SK-MEL-5 (cell line): ENCODE measurements at regions not wholly inside any gene's neighbourhood (a gene's known extent, or its start where the extent isn't known, plus 50 kb on each side); places are given as distances from the start of the nearest gene placed in this dataset.

ENCODE experiments used
- DNase-seq: peaks from one replicate; pipeline ENCODE4 v3.0.0-alpha.2; 2016; ENCODE audit warnings: low read depth, low spot score
- in situ Hi-C: cut with HindIII; loops from 2 replicates; pipeline ENCODE4 v1.10.0; 2016; ENCODE audit warnings: low sequenced_read_pairs, high pct_unique_total_duplicates, low pct_unique_long_range_greater_than_20kb

DNA sequence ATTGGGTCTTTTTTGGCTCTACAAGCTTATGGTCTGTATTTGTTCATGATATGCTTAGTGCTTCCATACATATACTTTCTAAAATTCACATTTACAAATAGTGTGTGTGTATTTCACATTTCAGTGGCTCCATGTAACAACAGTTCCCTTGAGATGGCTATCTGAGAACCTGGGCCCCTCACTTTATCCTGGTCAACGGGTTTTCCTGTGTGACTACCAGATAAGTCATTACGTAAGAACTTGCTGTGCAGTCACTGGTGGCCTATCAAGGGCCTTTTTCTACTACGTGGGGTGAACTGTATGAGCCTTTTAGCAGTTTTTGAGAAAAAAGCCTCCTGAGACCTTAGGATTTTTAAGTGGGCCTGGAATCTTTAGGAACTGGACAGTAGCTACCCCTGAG lies 454.1 kb downstream of the PCNX1 start:
- DNase-seq: no peak
- in situ Hi-C loops: no loop called here

DNA sequence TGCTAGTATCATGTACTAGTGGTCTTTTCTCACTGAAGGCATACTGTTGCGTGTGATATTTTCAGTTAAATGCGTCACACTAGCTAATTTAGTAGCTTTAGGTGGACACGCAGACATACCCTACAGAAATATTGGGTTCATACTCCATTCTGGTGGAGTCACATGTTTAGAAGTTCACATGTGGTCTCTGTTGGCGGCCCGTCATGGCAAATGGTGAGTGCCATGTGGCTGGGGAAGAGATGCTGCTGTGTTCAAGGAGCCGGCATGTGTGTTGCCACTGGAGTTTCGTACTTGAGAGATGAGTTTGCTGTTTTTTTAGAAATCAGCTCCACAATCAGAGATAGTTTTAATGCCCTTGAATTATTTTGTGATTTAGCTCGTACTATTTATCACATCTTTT lies 454.6 kb downstream of the PCNX1 start:
- DNase-seq: no peak
- in situ Hi-C loops: no loop called here

DNA sequence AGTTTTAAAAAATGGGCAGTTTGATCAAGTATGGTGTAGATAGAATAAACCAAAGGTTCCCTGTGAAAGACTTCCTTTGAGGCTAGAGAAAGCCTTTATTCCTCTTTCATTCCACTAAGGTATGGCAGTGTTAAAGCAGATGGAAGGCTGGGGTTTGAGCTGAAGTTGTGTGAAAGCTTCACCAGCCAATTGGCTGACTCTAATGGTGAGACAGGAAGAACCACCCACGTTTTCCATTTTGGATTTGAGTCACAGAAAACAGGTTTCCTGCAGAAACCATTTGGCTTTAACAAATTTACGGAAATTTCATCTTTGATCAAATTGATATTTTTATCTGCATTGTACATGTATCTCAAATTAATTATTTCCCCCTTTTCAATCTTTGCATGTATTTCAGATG lies 455.0 kb downstream of the PCNX1 start:
- DNase-seq: no peak
- in situ Hi-C loops: no loop called here

DNA sequence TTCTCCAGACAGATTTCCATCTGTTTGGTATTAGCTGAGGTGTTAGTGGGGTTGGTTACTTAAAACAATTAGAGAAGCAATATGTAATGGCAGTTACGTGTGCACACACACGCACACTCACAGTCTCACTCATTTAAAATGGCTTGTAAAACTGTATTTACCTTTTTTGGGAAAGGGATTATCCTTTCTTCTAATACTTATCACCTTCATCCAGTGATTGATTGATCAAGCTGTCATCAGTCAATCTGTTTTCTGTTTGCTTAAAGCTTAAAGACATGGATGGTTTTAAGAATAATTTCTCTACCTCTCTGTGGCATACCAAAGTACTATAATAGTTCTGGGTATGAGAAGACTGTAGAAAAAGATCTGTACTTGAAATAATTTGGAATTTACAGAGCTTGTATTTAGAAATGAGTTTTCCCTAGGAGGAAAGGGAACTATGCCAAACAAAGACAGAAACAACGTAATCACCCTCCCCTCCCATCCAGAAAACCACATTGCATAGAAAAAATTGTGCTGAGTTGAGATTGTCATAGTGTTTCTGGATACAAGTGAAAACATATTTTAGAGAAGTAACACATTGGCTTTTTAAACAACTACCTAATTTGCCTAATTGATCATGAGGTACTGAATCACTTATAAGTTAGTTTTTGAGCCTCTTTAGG lies 455.8 kb downstream of the PCNX1 start:
- DNase-seq: no peak
- in situ Hi-C loops: no loop called here

DNA sequence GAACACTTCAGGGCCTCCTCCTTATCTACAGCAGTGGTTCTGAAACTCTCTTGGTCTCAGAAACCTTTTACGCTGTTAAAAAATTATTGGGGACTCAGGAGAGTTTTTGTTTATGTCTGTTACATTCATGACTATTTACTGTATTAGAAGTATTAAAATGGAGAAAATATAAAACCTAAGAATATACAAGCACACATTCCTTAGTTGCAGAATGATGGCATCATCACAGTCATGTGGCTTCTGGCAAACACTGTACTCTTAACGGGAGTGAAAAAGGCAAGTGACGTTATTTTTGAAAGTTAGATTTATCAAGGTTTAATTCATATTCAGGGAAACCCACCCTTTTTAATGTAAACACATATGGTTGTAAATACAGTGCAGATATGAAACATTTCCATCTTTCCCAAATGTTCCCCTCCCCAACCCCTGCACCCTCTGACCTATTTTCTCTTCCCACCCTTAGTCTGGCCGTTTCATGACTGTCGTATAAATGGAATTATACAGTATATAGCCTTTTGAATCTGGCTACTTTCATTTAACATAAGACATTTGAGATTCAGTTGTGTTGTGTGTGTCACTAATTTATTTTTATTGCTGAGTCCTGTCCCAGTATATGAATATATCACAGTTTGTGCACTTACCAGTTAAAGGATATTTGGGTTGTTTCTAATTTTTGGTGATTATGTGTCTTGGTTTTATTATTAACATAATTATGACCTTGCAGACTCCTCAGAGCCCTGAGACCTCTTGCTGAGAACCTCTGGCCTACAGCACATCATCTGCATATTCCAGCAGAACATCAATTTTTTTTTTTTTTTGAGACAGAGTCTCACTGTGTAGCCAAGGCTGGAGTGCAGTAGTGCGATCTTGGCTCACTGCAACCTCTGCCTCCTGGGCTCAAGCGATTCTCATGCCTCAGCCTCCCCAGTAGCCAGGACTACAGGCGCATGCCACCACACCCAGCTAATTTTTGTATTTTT lies 457.0 kb downstream of the PCNX1 start:
- DNase-seq: no peak
- in situ Hi-C loops: no loop called here

DNA sequence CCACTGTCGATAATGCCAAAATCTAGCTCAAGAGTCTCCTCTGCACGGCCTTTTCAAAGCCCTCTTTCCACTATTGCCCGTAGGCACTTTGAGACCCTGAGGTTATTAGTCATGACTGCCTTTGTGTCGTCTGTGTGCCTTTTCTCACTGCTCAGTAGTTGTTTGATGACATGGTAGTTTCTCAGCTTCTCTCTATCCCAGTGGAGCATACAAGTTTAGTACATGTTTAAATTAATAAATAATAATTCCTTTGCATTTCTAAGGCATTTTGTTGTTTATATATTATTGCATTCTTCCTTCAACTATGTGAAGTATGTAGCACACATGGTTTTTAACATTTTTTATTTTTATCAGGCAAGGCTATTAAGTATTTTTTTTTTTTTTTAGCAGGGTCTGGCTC lies 458.1 kb downstream of the PCNX1 start:
- in situ Hi-C loops: no loop called here
- peak; percentile 7 for DNase-seq

DNA sequence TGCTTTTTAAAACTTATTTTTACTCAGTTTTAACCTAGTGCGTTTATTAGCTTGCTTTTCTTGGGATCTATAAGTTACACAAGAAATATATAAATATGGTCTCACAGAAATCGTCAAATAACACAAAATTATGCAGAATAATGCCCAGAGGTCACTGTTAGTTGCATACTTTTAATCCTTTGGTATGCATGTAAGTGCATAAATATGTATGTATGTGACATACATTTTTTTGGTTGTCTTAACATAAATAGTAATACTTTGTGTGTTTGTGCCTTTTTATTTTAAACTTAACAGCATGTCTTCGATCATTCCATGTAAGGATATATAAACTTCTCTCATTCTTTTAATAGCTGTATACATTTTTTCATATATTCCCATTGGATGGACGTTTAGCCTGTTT lies 459.6 kb downstream of the PCNX1 start:
- DNase-seq: no peak
- in situ Hi-C loops: no loop called here

DNA sequence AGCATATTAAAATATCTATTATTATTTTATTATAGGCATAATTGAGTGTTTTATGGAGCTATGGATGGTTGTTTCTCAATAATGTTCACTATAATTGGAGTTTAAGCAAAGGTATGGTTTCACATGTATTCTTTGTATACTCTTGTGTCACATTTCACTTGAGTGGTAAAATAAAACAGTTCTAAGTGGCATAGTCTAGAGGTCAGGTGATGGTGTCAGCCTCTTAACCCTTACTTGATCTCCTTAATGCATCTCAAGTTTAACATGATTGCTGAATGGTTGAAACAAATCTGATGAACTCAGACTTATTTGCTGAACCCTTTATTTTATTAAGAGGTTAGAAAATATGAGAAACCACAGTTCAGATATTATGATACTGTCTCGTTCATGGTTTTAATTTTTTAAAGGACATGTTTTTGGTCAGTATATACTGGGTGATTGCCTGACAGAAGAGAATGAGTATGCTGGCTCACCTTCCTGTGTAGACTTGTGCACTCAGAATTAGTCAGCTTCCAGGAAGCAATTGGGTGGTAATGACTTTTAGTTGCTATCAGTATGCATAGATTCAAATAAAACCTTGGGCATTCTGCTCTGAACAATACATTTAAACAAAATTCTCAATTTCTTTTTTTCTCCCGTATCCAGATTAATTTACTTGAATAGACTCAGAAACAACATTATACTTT lies 464.6 kb downstream of the PCNX1 start:
- no peak for DNase-seq
- in situ Hi-C loops: no loop called here

DNA sequence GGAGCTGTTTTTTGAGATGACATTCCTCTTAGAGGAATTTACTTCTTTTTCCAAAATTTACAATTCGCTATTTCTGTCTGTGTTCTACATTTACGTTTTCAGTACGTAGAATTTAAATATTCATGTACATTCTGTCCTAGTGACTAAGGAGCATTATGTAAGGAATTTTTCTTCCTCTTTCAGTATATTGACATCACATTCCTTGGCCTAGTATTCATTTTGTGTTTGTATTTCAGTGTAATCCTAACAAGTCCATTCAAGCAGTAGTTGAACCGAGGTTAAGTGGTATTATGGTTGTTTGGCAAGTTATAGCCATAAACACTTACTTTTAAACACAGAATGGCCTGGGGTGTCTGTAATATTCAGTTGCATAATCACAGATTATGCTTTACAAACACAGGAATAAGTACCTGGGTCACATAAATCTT lies 465.2 kb downstream of the PCNX1 start:
- in situ Hi-C loops: no loop called here
- no peak for DNase-seq

DNA sequence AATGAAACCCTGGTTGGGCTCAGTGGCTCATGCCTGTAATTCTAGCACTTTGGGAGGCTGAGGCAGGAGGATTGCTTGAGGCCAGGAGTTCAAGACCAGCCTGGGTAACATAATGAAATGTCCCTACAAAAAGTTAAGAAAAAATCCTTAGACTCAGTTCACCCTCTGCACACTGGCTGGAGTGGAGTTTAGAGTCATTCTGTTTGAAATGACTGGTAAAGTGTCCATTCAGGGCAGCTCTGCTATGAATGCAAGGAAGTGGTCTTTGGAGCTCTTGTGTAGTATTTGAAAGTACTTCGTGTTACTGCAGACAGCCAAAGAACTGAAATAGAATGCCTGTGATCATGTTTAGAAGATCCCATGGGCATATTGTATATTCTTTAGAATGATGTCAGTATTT lies 466.5 kb downstream of the PCNX1 start:
- in situ Hi-C loops: no loop called here
- DNase-seq: no peak

DNA sequence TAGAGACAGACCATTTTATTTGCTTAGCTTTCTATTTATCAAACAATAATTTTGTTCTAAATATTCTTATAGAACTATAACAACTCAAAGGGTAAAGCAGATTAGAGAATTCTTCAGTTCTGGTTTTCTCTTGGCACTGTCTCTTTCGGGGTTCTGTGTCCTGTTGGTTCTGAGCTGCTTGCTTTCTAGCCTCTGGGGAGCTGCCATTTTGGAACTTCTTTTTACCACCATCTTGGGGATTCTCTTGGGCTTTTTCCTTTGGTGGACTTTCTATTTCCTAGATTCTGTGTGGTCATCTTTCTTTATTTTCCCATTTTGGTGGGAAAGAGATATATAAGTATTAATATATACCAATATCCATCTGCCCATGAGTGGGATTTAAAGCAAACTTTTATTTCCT lies 467.7 kb downstream of the PCNX1 start:
- in situ Hi-C loops: no loop called here
- no peak for DNase-seq

DNA sequence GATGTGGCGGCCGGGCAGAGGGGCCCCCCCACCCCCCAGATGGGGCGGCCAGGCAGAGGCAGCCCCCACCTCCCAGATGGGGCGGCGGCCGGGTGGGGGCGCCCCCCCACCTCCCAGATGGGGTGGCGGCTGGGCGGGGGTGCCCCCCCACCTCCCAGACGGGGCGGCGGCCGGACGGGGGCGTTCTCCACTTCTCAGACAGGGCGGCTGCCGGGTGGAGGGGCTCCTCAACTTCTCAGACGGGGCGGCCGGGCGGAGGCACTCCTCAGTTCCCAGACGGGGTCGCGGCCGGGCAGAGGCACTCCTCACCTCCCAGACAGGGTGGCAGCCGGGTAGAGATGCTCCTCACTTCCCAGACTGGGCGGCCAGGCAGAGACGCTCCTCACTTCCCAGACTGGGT lies 469.8 kb downstream of the PCNX1 start:
- in situ Hi-C loops: no loop called here
- DNase-seq: no peak

DNA sequence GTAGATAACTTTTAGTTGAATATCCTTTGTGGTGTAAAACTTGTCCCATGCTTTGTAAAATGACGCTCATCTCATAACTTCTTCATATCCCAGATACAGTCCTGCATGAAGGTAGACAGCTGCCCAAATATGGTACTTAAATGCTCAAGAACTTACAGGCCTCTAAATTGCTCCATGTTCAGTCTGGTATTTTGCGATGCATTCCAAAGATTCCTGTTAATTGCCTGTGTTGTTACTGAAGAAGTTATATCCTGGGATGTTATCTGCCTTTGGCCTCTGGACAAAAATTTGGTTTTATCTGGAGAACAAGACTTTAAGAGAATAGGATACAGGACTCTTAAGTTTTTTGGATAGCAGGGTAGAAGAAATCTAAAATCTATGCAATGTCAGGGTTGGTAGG lies 473.0 kb downstream of the PCNX1 start:
- in situ Hi-C loops: no loop called here
- DNase-seq: no peak

DNA sequence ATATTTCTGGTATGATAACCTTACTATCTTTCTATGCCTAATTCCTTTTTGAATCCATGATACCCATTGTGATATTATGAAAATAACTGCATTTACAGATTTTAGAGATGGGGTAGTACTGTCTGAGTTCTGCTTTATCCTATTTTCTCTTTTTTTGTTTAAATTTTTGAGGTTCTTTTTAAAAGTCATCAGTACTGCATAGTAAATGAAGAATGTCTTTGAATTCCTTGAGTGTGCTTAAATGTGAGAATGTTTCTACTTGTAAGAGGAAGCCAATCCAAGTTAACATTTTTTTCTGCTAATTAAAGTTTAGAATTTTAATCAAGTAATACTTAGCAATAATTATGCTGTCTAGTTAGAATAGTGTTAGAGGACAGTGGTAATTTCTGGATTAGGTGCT lies 474.6 kb downstream of the PCNX1 start:
- in situ Hi-C loops: no loop called here
- DNase-seq: no peak

DNA sequence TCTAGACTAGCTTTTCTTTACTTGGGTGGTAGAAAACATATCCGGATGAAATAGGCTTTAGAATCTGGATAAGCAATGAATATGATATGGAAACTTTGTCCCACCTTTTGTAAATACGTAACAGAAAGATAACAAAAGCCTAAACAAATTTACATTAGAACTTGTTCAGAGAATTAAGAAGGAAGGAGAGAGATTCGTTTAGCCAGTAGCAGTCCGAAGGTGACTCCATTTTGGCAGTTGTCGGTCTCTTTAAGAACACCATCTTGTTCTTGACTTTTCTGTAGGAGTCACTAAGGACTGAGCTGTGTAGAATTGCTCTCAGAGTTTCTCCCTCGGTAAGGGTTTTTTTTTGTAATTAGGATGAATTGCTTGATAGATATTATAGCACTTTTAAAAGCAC lies 475.1 kb downstream of the PCNX1 start:
- no peak for DNase-seq
- in situ Hi-C loops: no loop called here

DNA sequence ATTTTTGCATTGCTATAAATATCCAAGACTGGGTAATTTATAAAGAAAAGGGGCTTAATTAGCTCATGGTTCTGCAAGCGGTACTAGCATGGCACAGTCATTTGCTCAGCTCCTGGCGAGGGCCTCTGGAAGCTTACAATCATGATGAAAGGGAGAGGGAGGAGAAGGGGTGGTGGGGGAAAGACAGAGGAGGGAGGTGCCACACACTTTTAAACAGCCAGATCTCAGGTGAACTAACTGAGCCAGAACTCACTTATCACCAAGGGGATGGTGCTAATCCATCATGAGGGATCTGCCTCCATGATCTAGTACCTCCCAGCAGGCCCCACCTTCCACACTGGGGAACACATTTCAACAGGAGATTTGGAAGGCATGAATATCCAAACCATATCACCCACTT lies 476.3 kb downstream of the PCNX1 start:
- in situ Hi-C loops: no loop called here
- DNase-seq: no peak

DNA sequence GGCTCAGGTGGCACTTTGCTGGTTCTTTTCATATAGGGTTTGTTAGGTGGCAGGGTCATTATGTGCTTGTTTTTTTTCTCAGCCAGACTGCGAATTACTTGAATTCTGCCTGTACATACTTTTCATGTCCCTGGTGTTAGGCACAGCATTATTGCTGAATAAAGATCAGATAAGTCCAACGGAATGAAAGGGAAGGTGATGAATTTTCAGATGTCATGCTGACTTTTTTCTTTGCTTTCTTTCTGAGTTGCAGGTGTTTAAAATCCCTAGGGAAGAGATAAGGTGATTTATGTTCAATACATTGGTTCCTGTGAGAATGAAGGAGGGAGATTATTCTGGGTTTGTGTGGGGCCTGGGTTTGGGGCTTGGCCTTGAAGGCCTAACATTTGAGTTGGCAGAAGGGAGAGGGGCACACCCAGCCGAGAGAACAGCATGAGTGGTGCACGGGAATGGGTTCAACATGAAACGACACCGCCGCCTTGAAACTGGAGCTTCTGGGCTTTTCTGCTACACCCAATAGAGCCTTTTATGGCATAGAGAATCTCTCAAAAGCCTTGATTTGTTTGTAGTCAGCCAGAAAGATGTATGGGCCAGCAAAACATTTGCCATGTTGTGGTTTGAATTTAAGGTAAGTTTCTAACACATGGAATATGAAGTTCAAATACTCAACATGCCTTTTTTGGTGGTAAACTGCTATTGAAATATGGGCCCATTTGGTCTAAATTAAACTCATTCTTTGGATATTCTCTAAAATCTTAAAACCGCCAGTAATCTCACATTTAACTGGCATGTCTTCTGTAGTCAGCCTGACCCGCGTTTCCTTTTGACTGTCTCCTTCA lies 477.0 kb downstream of the PCNX1 start:
- no peak for DNase-seq
- in situ Hi-C loops: no loop called here

DNA sequence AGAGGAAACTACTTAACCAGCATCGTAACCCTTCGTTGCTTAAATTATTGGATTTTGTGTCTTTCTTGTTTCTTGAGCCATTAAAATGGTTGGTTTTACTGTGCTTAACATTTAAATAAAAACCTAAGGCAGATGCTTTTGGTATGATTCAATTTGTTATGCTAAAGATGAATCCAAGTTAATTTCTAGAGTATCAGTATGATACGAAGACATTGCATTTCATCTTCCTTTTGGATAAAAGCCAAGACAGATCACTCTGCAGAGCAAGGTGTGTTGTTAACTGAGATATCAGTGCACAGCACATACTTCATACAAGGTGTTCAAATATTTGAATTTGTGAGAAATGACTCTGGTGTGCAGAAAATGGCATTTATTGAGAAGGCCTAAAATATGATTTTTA lies 480.5 kb downstream of the PCNX1 start:
- no peak for DNase-seq
- in situ Hi-C loops: no loop called here
